Astrocyte (in vitro differentiated cells and primary cell): ENCODE measurements at regions not wholly inside any gene's neighbourhood (a gene's known extent, or its start where the extent isn't known, plus 50 kb on each side); places are given as distances from the start of the nearest gene placed in this dataset.

Experiments used
- DNase-seq: peaks from one replicate; pipeline ENCODE4 v3.0.0-alpha.2; 2010; ENCODE audit warnings: low read depth
- FAIRE-seq: peaks from 2 replicates; lab custom pipeline; 2011; peaks lifted over from hg19 to GRCh38; lab: Jason Lieb, UNC
- H2AFZ ChIP-seq: 2 replicates; pipeline ENCODE4 v1.6.0; 2012; ENCODE audit warnings: low read depth, low read length, inconsistent platforms
- H3K27ac ChIP-seq: 2 replicates; pipeline ENCODE4 v1.5.1; 2011; ENCODE audit warnings: low read depth, low read length, inconsistent platforms
- H3K27me3 ChIP-seq: 2 replicates; pipeline ENCODE4 v1.6.0; 2011; ENCODE audit warnings: low read length, inconsistent platforms; ENCODE audit not compliant: insufficient read depth
- H3K36me3 ChIP-seq: 2 replicates; pipeline ENCODE4 v1.5.1; 2011; ENCODE audit warnings: low read length, inconsistent platforms; ENCODE audit not compliant: insufficient read depth
- H3K4me1 ChIP-seq: 2 replicates; pipeline ENCODE4 v1.5.1; 2011; ENCODE audit warnings: low read length, inconsistent platforms; ENCODE audit not compliant: insufficient read depth
- H3K4me2 ChIP-seq: 2 replicates; pipeline ENCODE4 v1.6.0; 2012; ENCODE audit warnings: low read length, inconsistent platforms
- H3K4me3 ChIP-seq: 2 replicates; pipeline ENCODE4 v1.5.1; 2011; ENCODE audit warnings: low read depth, mild to moderate bottlenecking, low read length, inconsistent platforms; ENCODE audit not compliant: insufficient read depth
- H3K79me2 ChIP-seq: 2 replicates; pipeline ENCODE4 v1.6.0; 2012; ENCODE audit warnings: mild to moderate bottlenecking, low read length, inconsistent platforms; ENCODE audit not compliant: insufficient read depth
- H3K9ac ChIP-seq: 2 replicates; pipeline ENCODE4 v1.6.0; 2012; ENCODE audit warnings: mild to moderate bottlenecking, low read length, inconsistent platforms
- H3K9me3 ChIP-seq: 2 replicates; pipeline ENCODE4 v1.5.1; 2012; ENCODE audit warnings: low read depth, mild to moderate bottlenecking, low read length, inconsistent platforms; ENCODE audit not compliant: insufficient read depth
- H4K20me1 ChIP-seq: 2 replicates; pipeline ENCODE4 v1.6.0; 2012; ENCODE audit warnings: low read length, inconsistent platforms; ENCODE audit not compliant: insufficient read depth
- H3K27ac Mint-ChIP-seq: one replicate; pipeline ENCODE4 v1.8.0; 2021; ENCODE audit warnings: mild to moderate bottlenecking, mixed read lengths; ENCODE audit not compliant: unreplicated experiment
- H3K27me3 Mint-ChIP-seq: one replicate; pipeline ENCODE4 v1.8.0; 2021; ENCODE audit warnings: low read depth, mixed read lengths; ENCODE audit not compliant: unreplicated experiment
- H3K36me3 Mint-ChIP-seq: one replicate; pipeline ENCODE4 v1.8.0; 2021; ENCODE audit warnings: low read depth, mixed read lengths; ENCODE audit not compliant: unreplicated experiment
- H3K4me1 Mint-ChIP-seq: one replicate; pipeline ENCODE4 v1.8.0; 2021; ENCODE audit warnings: low read depth, mixed read lengths; ENCODE audit not compliant: unreplicated experiment
- H3K4me3 Mint-ChIP-seq: one replicate; pipeline ENCODE4 v1.8.0; 2021; ENCODE audit warnings: mild to moderate bottlenecking, moderate library complexity, mixed read lengths; ENCODE audit not compliant: unreplicated experiment
- H3K9me3 Mint-ChIP-seq: one replicate; pipeline ENCODE4 v1.8.0; 2021; ENCODE audit warnings: mild to moderate bottlenecking, mixed read lengths; ENCODE audit not compliant: unreplicated experiment
- EZH2 ChIP-seq: IDR thresholded peaks from 2 replicates; pipeline ENCODE4 v1.6.1; 2012; ENCODE audit warnings: mild to moderate bottlenecking, low read length, inconsistent platforms; ENCODE audit not compliant: insufficient read depth
- TF ChIP-seq, protein P1 (sequence below): IDR thresholded peaks from 2 replicates; pipeline ENCODE4 v1.5.1; 2011; ENCODE audit warnings: low read depth, mild to moderate bottlenecking, inconsistent platforms, low read length, moderate library complexity; ENCODE audit not compliant: insufficient read depth

DNA sequence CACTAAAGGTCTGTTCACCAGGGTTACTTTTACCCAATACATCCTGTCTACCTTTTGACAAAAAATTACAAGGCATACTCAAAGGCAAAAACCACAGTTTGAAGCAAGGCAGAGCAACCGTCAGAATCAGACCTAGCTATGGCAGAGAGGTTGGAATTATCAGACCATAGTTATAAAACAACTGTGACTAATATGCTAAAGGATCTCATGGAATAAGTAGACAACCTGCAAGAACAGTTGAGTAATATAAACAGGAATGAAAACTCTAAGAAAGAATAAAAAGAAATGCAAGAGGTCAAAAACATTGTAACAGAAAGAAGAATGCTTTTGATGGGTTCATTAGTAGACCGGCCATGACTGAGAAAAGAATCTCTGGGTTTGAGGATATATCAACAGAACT, 318.8 kb upstream of the KCNH7 start:
- no peaks in the 10 kb centered on the region for H4K20me1 ChIP-seq
- peaks cover 5% of the 10 kb centered on the region for H3K4me1 Mint-ChIP-seq
- no peaks in the 10 kb centered on the region for H3K36me3 Mint-ChIP-seq
- H3K27ac ChIP-seq, result no peak overlapping the region
- no peak overlapping the region for H3K27ac Mint-ChIP-seq
- peak; percentile 76 for DNase-seq
- H2AFZ ChIP-seq, result no peak overlapping the region
- H3K27me3 Mint-ChIP-seq, result no peaks in the 10 kb centered on the region
- no peak overlapping the region for H3K4me3 ChIP-seq
- no peak overlapping the region for H3K9ac ChIP-seq
- no peaks in the 10 kb centered on the region for H3K79me2 ChIP-seq
- TF ChIP-seq, protein P1, sequence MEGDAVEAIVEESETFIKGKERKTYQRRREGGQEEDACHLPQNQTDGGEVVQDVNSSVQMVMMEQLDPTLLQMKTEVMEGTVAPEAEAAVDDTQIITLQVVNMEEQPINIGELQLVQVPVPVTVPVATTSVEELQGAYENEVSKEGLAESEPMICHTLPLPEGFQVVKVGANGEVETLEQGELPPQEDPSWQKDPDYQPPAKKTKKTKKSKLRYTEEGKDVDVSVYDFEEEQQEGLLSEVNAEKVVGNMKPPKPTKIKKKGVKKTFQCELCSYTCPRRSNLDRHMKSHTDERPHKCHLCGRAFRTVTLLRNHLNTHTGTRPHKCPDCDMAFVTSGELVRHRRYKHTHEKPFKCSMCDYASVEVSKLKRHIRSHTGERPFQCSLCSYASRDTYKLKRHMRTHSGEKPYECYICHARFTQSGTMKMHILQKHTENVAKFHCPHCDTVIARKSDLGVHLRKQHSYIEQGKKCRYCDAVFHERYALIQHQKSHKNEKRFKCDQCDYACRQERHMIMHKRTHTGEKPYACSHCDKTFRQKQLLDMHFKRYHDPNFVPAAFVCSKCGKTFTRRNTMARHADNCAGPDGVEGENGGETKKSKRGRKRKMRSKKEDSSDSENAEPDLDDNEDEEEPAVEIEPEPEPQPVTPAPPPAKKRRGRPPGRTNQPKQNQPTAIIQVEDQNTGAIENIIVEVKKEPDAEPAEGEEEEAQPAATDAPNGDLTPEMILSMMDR, result no peak
- TF ChIP-seq EZH2, result no peak
- H3K9me3 Mint-ChIP-seq, result no peaks in the 10 kb centered on the region
- no peaks in the 10 kb centered on the region for H3K27me3 ChIP-seq
- H3K36me3 ChIP-seq, result no peaks in the 10 kb centered on the region
- H3K4me3 Mint-ChIP-seq, result no peak overlapping the region
- peaks cover 9% of the 10 kb centered on the region for H3K4me1 ChIP-seq
- peak overlapping the region; percentile 41 for H3K4me2 ChIP-seq
- FAIRE-seq, result peak; percentile 34
- H3K9me3 ChIP-seq, result no peaks in the 10 kb centered on the region

DNA sequence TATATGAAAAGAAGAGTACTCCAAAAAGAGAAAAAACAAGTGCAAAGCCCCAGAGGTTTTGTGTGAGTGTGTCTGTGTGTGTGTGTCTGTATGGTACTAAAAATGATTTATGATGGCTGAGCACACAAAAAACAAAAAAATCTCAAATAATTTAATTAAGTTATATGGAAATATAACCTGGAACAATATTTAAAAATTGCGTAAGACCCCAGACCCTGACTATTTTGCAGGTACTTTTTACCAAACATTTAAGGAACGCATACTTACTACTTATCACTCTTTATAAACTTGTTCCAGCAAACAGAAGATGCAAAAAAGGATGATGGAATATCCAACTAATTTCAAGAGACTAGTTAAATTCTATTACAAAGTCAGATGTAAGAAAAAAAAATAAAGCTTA, 317.4 kb upstream of the KCNH7 start:
- Histone ChIP-seq H3K9ac (no peak overlapping the region), H3K79me2 (no peaks in the 10 kb centered on the region), H3K4me3 (no peak overlapping the region), H3K27ac (no peak overlapping the region), H3K9me3 (no peaks in the 10 kb centered on the region), H3K27me3 (no peaks in the 10 kb centered on the region), H3K4me1 (peaks cover 9% of the 10 kb centered on the region), H3K36me3 (no peaks in the 10 kb centered on the region), H4K20me1 (no peaks in the 10 kb centered on the region), H3K4me2 (no peak overlapping the region), H2AFZ (no peak overlapping the region)
- TF ChIP-seq, protein P1, result no peak
- TF ChIP-seq EZH2, result no peak
- Mint-ChIP-seq H3K9me3 (no peaks in the 10 kb centered on the region), H3K4me3 (no peak overlapping the region), H3K36me3 (no peaks in the 10 kb centered on the region), H3K27me3 (no peaks in the 10 kb centered on the region), H3K27ac (no peak overlapping the region), H3K4me1 (peaks cover 5% of the 10 kb centered on the region)
- DNase-seq (no peak), FAIRE-seq (no peak)

DNA sequence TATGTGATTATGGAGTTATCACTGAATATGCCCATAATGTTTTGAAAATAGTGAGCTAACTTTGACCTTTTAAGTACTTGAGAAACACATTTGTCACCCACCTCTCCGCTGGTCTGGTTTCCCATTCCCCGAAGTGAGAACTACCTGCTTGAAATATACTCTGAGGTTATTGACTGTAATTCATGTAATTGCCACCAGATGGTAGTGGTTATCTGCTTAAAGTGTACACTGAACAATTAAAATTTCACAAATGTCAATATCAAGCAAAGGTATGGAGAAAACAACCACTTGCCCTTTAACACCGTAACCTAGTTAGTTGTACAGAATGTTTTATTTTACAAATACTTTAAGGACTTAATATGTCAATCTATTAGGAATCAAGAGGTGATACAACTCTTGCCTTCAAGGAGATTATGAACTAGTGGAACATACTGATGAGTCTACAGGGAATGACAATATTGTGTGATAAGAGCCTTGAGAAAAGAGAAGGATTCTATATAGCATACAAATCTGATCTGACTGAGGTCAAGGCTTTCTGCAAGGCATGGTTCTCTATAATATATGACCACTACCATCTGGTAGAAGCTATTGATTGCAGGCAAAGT, 316.8 kb upstream of the KCNH7 start:
- no peak overlapping the region for H3K4me3 ChIP-seq
- no peaks in the 10 kb centered on the region for H3K36me3 Mint-ChIP-seq
- no peaks in the 10 kb centered on the region for H3K36me3 ChIP-seq
- peaks cover 9% of the 10 kb centered on the region for H3K4me1 ChIP-seq
- H3K9me3 ChIP-seq, result no peaks in the 10 kb centered on the region
- no peaks in the 10 kb centered on the region for H3K9me3 Mint-ChIP-seq
- H3K27me3 ChIP-seq, result no peaks in the 10 kb centered on the region
- no peak overlapping the region for H2AFZ ChIP-seq
- no peak overlapping the region for H3K4me3 Mint-ChIP-seq
- no peaks in the 10 kb centered on the region for H4K20me1 ChIP-seq
- no peak overlapping the region for H3K4me2 ChIP-seq
- TF ChIP-seq EZH2, result no peak
- TF ChIP-seq, protein P1, result peak; percentile 66
- no peak overlapping the region for H3K27ac ChIP-seq
- no peaks in the 10 kb centered on the region for H3K79me2 ChIP-seq
- H3K4me1 Mint-ChIP-seq, result peaks cover 5% of the 10 kb centered on the region
- no peak overlapping the region for H3K27ac Mint-ChIP-seq
- no peak overlapping the region for H3K9ac ChIP-seq
- H3K27me3 Mint-ChIP-seq, result no peaks in the 10 kb centered on the region
- peak; percentile 83 for FAIRE-seq
- DNase-seq, result peak; percentile 13
